AG09319 (cell line): ENCODE measurements at regions not wholly inside any gene's neighbourhood (a gene's known extent, or its start where the extent isn't known, plus 50 kb on each side); places are given as distances from the start of the nearest gene placed in this dataset.

ENCODE experiments used
- DNase-seq: peaks from one replicate; pipeline ENCODE4 v3.0.0-alpha.2; 2010; ENCODE audit warnings: low read depth; ENCODE audit errors: extremely low read depth
- CTCF ChIP-seq: IDR thresholded peaks from 2 replicates; pipeline ENCODE4 v1.5.1; 2011; ENCODE audit warnings: low read depth, mild to moderate bottlenecking, inconsistent platforms, low read length, moderate library complexity

- DNase-seq = no peak
- no peak for TF ChIP-seq CTCF
Measured at GRCh38 chr4:187477224-187477623, 518.3 kb upstream of the ZFP42 start.

DNA sequence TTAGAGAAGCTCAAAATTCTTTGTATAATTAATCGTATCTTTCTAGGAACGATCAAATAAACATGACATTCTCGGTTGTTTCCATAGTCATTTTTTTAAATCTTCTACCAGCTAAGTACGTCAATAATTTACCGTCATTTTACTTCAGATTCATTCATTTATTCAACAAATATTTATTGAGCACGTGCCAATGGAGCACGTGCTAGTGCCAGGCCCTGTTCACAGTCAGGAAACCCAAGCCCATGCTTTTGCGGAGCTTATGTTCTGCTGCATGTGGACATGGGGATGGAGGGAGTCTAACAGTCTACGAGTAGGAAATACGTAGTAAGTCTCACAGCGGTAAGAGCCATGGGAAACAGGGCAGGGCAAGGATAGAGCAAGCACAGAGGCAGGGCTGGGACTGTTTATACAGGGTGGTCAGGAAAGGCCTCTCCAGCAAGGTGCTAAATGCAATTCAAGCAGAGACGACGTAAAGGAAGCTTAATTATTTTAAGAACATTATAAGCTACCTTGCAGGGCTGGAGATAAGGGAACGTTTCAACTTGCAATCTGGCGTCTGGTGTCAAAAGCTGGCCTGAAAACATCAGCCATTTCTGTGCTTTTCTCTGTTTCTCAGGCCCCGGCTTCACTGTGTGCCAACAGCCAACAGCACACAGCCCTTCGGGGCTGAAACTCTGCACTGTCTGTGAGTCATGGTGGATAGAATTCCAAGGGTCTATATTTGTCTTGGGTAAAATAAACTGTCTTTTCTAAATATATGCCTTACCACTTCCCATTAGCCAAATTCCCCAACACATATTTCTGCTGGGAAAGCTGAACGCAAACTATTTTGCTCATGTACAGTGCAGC, 517.1 kb upstream of the ZFP42 start:
- TF ChIP-seq CTCF = no peak
- peak; percentile 75 for DNase-seq

DNA sequence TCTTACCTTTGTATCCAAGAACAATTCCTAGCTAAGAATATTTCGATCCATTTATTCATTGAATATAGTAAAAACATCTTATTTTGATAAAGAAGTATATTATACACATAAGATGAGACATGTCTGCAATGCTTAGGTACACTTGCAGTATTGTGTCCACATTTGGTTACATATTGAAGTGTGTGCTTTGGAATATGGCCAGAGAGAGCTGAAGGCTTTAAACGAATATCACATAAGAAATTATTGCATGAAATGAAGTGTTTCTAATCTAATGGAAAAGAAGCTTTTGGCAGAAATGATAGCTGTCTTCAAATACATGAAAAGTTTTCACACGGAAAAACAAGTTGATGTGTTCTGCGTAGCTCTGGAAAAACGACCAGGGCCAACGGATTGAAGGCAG, 516.1 kb upstream of the ZFP42 start:
- no peak for DNase-seq
- TF ChIP-seq CTCF = no peak

DNA sequence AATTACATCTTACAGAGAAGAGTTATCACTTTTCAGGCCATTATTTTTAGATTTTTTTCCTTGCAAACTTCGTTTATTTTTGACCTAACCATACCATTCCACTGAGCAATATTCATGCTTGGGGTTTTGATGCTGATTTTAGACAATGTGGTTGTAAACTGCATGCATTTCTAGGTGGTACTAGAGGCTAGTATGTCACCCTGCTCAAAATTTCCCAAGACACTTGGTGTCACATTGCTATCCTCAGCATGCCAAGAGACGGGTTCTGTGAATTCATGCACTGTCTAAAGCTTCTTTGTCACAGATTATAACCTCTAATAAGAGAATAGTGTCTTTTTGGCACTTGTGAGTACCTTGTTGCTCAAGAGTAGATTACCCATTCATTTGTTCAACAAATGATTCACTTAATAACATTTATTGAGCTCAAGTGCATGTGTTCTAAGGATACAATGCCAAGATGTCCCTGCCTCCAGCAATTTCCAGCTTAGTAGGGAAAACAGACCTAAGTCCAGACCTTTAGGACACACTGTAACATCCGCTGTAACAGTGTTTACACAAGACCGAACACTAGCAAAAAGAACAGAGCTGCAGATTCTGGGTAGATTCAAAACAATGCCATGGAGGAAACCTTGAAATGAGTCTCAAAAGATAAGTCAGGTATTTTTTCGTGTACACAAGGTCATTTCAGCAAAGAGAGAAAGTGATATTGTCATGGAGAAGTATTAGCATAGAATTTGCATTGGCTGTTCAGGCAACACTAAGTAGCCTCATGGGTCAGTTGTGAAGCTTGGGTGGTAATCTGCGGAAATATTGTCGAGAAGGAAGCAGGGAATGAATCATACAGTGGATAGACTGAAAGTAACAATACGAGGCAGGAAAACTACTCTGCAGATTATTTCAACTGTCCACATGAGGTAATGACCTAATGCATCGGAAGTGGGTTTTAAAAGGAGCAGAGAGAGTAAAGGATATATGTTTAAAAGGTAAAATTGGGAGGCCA, 515.1 kb upstream of the ZFP42 start:
- no peak for DNase-seq
- TF ChIP-seq CTCF = no peak

DNA sequence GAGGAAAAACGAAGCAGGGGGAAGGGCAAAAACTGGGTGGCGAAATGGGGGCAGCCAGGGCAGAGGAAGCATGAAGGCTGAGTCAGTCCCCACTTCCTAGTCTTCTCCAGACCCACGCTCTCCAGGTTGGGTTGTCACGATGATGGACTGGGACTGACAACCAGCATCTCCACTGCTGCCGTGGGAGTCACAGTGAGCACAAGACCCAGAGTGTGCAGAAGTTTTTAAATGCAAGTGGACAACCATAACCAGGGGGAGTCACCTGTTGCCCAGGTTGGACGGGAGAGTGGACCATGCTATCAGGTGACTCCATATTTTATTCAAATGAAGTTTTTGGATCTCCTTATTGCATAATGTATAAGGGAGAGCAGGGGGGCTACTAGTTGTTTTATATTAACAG, 511.4 kb upstream of the ZFP42 start:
- no peak for DNase-seq
- TF ChIP-seq CTCF = no peak

- no peak for DNase-seq
- TF ChIP-seq CTCF = no peak
Measured at GRCh38 chr4:187485676-187486075, 509.9 kb upstream of the ZFP42 start.

GRCh38 chr4:187491286-187491685, 504.3 kb upstream of the ZFP42 start:
- TF ChIP-seq CTCF = no peak
- DNase-seq = no peak
